ENCODE measurements at regions not wholly inside any gene's neighbourhood (a gene's known extent, or its start where the extent isn't known, plus 50 kb on each side); places are given as distances from the start of the nearest gene placed in this dataset.

DNA sequence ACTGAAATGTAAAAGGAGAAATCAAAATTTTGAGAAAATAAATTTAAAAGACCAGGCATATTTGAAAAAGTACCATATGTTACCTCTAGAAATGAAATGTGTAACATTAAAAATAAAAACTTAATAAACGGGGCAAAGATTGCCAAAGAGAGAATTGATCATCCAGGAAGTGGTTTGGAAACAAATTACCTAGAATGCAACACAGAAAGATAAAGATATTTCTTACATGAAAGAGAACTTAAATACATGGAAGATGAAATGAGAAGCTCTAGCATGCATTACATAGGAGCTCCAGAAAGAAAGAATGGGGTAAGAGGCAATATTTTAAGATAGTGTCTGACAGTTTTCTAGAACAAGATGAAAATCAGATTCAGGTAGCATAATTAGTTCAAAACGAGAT, 235.9 kb upstream of the IRF2BP2 start:
- Histone ChIP-seq H3K27me3 (replicated peaks; ENCODE audit: control insufficient read depth, insufficient read depth, low read length) (no peaks in the 10 kb centered on the region), H3K36me3 (ENCODE audit: control insufficient read depth, insufficient read depth, low read length) (no peaks in the 10 kb centered on the region), H3K4me3 (replicated peaks; ENCODE audit: low read depth, low read length) (no peak overlapping the region)
- TF ChIP-seq, protein P1, sequence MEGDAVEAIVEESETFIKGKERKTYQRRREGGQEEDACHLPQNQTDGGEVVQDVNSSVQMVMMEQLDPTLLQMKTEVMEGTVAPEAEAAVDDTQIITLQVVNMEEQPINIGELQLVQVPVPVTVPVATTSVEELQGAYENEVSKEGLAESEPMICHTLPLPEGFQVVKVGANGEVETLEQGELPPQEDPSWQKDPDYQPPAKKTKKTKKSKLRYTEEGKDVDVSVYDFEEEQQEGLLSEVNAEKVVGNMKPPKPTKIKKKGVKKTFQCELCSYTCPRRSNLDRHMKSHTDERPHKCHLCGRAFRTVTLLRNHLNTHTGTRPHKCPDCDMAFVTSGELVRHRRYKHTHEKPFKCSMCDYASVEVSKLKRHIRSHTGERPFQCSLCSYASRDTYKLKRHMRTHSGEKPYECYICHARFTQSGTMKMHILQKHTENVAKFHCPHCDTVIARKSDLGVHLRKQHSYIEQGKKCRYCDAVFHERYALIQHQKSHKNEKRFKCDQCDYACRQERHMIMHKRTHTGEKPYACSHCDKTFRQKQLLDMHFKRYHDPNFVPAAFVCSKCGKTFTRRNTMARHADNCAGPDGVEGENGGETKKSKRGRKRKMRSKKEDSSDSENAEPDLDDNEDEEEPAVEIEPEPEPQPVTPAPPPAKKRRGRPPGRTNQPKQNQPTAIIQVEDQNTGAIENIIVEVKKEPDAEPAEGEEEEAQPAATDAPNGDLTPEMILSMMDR (IDR thresholded peaks at IDR 0.05; ENCODE audit: insufficient read depth, low read length, poor library complexity, severe bottlenecking): no peak
- DNase-seq (ENCODE audit: extremely low read depth, insufficient read length): no peak

DNA sequence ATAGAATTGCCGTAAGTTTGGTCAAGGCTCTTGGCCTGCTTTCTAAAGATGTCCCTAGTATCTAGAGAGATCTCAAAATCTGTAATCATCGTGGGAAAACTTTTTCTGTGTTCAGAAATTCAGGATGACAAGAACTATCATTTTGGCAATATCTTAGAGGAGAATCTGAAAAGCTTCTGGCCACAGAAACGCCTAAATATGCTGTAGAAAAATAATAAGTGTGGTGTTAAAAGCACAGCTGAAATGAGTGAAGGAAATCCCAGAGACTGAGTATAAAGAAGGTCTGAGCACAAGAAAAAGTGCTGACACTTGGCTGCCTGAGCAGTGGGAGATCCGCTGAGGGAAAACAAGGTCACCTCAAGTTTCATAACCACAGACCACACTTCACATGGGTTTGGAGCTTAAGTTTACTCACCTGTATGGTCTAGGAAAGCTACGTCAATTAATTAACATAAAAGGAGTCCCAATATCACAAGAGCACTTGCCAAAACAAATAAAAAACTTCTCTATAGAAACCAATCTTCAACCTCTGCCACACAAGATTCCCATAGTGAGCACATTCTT, 235.2 kb upstream of the IRF2BP2 start:
- peak; percentile 46 for DNase-seq (ENCODE audit: extremely low read depth, insufficient read length)
- TF ChIP-seq, protein P1 (IDR thresholded peaks at IDR 0.05; ENCODE audit: insufficient read depth, low read length, poor library complexity, severe bottlenecking): no peak
- Histone ChIP-seq H3K4me3 (replicated peaks; ENCODE audit: low read depth, low read length) (no peak overlapping the region), H3K36me3 (ENCODE audit: control insufficient read depth, insufficient read depth, low read length) (no peaks in the 10 kb centered on the region), H3K27me3 (replicated peaks; ENCODE audit: control insufficient read depth, insufficient read depth, low read length) (no peaks in the 10 kb centered on the region)

DNA sequence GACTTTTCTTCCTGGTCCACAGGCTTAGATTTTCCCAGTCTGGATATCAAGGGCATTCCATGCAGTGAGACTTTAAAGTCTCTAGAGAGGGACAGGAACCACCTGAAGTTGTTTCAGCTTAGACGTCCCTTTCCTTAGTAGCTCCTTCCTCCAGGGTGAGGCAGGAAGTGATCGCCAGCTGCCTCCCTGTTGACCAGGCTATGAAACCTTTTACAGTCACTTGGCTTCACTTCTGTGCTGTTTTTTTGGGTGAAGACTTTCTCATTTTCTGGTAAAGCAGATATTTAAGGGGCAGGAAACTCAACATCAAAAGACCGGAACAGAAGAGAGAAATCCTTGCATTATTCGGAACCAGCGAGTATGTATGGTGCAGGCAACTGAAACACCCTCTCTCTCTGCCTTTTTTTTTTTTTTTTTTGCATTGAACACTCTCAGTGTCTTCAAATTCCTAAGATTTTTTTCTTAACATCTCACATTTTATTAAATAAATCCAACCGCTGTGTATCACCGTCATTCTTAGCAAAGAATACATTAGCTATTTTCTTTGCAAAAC, 234.6 kb upstream of the IRF2BP2 start:
- peak overlapping the region; percentile 13; the same call in 1 of the 2 replicates for H3K4me3 ChIP-seq (replicated peaks; ENCODE audit: low read depth, low read length)
- H3K36me3 ChIP-seq (ENCODE audit: control insufficient read depth, insufficient read depth, low read length): no peaks in the 10 kb centered on the region
- DNase-seq (ENCODE audit: extremely low read depth, insufficient read length): peak; percentile 68
- TF ChIP-seq, protein P1 (IDR thresholded peaks at IDR 0.05; ENCODE audit: insufficient read depth, low read length, poor library complexity, severe bottlenecking): no peak
- H3K27me3 ChIP-seq (replicated peaks; ENCODE audit: control insufficient read depth, insufficient read depth, low read length): no peaks in the 10 kb centered on the region

DNA sequence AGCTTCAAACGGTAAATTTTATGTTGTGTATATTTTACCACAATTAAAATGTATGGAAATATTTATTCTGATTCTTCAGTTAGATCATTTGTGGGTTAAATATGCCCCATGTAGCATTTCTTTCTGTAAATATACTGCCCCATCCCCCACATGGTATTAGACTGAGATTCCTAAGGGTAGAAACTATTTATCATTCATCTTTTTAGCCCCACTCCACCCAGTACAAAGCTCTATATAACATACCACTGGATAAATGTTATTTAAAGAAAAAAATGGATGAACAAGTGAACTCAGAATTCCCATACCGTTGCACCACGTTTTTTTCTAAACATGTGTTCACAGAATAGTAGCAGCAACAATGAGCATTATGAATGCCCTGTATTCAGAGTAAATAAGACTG, 234.0 kb upstream of the IRF2BP2 start:
- H3K4me3 ChIP-seq (replicated peaks; ENCODE audit: low read depth, low read length): no peak overlapping the region
- DNase-seq (ENCODE audit: extremely low read depth, insufficient read length): peak; percentile 33
- no peaks in the 10 kb centered on the region for H3K36me3 ChIP-seq (ENCODE audit: control insufficient read depth, insufficient read depth, low read length)
- TF ChIP-seq, protein P1 (IDR thresholded peaks at IDR 0.05; ENCODE audit: insufficient read depth, low read length, poor library complexity, severe bottlenecking): no peak
- H3K27me3 ChIP-seq (replicated peaks; ENCODE audit: control insufficient read depth, insufficient read depth, low read length): no peaks in the 10 kb centered on the region

DNA sequence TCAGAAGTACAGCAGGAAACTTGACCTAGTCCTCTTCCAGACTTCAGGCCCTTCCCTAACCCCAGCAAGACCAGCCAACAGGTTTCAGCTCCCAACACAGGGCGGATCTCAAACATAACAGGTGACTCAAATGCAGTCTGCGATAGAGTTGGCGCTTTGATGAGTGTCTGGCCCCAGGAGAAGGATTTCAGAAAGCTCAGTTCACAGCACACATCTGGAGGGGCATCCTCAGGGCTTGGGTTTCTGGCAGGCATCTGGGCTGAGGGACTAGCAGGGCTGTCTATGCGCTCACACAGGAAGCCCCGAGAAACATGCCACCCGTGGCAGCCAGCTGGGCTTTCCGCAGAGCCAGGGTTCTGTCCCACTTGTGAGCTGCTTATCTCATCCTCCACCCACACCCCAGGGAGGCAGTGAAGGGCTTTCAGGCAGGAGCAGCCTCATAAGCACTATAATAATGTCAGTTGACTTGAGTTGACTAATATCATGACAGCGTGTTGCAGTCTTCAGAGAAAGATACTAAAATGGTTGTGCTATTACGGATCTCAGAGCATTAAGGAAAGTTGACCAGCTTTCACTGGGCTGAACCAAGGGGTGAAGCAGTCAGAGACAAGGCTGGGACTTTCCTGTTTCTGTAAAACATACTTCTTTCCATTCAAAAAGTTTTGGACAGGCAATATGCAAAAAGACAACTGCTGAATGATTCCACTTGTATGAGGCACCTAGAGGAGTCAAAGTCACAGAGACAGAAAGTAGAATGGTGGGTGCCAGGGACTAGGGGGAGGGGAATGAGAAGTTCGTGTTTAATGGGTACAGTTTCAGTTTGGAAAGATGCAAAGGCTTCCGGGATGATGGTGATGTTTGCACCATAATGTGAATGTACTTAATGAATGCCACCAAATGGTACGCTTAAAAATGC, 233.0 kb upstream of the IRF2BP2 start:
- TF ChIP-seq, protein P1 (IDR thresholded peaks at IDR 0.05; ENCODE audit: insufficient read depth, low read length, poor library complexity, severe bottlenecking): no peak
- DNase-seq (ENCODE audit: extremely low read depth, insufficient read length): peak; percentile 88
- Histone ChIP-seq H3K4me3 (replicated peaks; ENCODE audit: low read depth, low read length) (peak overlapping the region; percentile 45), H3K36me3 (ENCODE audit: control insufficient read depth, insufficient read depth, low read length) (no peaks in the 10 kb centered on the region), H3K27me3 (replicated peaks; ENCODE audit: control insufficient read depth, insufficient read depth, low read length) (no peaks in the 10 kb centered on the region)

Measured in GM06990 (cell line).